HG03108 (cell line): ENCODE measurements at regions not wholly inside any gene's neighbourhood (a gene's known extent, or its start where the extent isn't known, plus 50 kb on each side); places are given as distances from the start of the nearest gene placed in this dataset.

Experiments used
- ATAC-seq: cut with Tn5 transposase; IDR thresholded peaks from one replicate; pipeline ENCODE4 v1.9.1; 2021; ENCODE audit warnings: moderate library complexity; ENCODE audit not compliant: unreplicated experiment

GRCh38 chr1:101290922-101291561 is 54.2 kb downstream of the S1PR1 start:
- no peak for ATAC-seq

GRCh38 chr1:101291562-101292380 is 55.0 kb downstream of the S1PR1 start:
- no peak for ATAC-seq

- peak; percentile 47 for ATAC-seq
Measured at GRCh38 chr1:101293461-101294051, 56.7 kb downstream of the S1PR1 start.

GRCh38 chr1:101295209-101295608 is 58.4 kb downstream of the S1PR1 start:
- no peak for ATAC-seq

DNA sequence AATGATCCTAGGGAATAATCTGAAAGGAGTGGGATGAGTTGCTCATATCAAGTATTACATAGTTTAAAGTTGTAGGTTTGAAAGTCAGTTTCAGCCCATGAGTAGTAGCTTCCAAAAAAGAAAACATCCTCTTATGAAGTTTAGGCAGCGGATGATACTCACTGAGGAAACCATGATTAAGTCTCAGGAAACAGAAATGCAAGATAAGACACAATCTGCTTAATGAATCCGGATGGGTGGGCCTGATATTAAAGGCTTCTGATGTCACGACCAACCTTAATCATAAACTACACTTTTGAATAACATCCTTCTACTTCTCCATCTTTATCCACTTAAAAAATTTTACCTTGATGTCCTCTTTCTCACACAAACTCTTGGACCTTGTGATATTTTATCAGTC is 61.8 kb downstream of the S1PR1 start:
- no peak for ATAC-seq

- no peak for ATAC-seq
Measured at GRCh38 chr1:101299141-101299540, 62.3 kb downstream of the S1PR1 start.

GRCh38 chr1:101299710-101300109 is 62.9 kb downstream of the S1PR1 start:
- no peak for ATAC-seq

GRCh38 chr1:101300916-101301315 is 64.1 kb downstream of the S1PR1 start:
- no peak for ATAC-seq

- no peak for ATAC-seq
Measured at GRCh38 chr1:101301446-101302057, 64.7 kb downstream of the S1PR1 start.

- no peak for ATAC-seq
Measured at GRCh38 chr1:101302831-101303511, 66.2 kb downstream of the S1PR1 start.

DNA sequence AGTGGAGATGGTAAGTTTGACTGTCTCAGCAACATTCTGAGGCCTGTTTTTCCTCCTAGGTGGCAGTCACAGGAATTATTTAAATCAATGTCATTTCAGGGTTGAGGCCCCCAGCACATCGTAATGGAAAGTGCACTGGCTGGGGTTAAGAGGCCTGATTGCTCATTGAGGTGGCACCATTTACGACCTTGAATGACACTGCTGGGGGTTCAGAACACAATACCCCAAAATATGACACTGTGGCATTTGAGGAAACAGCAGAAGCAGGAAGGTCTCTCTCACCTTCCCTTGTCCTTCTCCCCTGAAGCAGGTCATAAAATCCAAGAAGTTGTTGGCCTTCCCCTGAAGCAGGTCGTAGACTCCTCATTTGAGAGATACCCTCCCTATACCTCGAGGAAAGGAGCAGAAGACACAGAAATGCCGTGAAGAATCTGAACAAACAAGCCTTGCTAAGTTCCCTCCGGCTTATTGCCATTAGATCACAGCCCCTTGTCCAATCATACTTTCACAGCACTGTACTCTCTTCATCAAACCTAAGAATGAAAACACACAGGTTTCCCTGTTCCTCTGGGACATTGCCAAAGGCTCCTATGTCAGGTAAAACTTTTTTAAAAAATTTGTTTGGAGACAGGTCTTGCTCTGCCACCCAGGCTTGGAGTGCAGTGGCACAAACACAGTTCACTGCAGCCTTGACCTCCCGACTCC is 71.3 kb downstream of the S1PR1 start:
- ATAC-seq: no peak

DNA sequence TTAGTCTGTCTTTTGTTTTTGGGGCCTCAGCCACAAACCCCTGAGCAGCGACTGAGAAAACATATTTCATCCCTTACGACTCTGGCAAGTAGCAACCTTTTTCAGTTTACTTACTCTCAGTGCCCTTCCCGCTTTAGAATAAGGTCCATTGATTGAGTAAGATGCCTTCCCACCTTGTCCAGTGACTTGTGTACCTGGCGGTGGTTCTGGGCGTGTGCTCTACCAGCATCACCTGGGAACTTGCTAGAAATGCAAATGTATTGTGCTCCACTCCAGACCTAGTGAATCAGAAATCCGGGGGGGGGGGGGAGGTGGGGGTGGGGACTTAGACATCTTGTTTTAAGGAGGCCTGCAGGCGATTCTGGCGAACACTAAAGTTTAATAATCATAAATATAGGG is 72.1 kb downstream of the S1PR1 start:
- no peak for ATAC-seq

DNA sequence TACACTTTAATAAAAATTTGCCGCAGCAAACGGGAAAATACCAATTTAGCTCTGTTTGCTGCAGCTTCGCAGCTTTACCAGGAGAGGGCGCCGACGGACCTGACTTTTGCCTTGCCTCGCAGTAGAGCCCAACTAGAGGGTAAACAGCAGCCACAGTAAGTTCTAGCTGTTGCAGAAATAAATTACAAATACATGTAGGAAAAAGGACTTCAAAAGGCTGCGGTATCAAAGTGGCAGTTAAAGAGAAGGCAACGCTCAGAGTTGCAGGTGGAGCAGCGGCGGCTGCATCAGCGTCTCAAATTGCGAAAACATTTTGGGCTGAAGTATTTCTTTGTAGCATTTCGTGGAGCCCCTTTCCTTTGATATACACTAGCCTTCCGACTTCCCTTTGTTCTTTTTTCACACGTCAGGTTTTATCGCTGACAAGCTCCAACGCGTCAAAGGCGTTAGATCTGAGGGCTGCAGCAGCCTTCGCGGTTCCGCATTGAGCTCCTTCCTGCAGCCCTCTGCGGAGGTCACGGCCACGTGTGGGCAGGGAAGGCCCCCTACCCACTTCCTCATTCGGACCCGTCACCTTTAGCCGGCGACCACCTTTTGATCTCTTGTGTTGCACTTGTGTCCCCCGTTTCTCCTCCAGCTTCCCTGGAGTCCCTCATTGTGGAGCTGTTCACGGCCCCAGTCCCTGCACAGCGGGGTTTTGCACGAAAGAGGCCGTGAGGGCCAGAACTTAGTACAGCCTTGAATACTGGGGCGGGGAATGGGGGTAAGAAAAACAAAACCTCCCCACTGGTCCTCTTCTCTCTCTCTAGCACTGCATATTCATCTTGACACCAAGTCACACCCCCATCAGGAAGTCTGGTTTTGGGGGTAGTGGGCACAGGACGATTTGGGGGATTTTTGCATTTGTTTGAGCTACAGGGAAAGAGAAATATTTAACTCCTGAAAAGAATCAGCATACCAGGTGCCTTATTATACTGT is 72.8 kb downstream of the S1PR1 start:
- peak; percentile 40 for ATAC-seq

GRCh38 chr1:101310506-101310905 is 73.7 kb downstream of the S1PR1 start:
- no peak for ATAC-seq

GRCh38 chr1:101311146-101311920 is 74.5 kb downstream of the S1PR1 start:
- ATAC-seq: no peak

- ATAC-seq: no peak
Measured at GRCh38 chr1:101312147-101312546, 75.3 kb downstream of the S1PR1 start.

GRCh38 chr1:101313356-101313755 is 76.5 kb downstream of the S1PR1 start:
- ATAC-seq: no peak

- peak; percentile 39 for ATAC-seq
Measured at GRCh38 chr1:101314244-101314643, 77.4 kb downstream of the S1PR1 start.

DNA sequence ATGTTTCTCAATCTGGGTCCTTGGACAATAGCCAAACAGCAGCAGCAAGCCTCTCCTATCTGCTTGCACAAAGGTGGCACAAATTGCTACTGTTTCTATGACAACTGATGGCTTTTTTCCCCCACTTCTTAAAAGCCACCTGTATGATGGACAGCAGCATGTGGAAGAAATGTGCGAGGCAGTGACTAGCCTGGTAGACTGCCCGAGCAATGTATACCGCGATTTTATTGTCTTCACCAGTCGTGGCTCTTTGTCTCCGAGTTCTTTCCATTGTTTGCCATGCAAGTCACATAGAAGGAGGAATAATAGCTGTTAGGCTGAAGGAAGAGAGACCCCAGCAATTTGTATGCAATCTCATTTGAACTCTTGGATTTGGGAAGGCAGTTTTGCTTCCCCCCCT is 79.4 kb downstream of the S1PR1 start:
- ATAC-seq: no peak
